Common myeloid progenitor, CD34-positive (primary cell): ENCODE measurements at regions not wholly inside any gene's neighbourhood (a gene's known extent, or its start where the extent isn't known, plus 50 kb on each side); places are given as distances from the start of the nearest gene placed in this dataset.

Source experiments
- CTCF ChIA-PET: fragments of 350-600 bp; sonication (Branson Sonifier 250); formaldehyde crosslinking; loops from one replicate; lab custom pipeline; 2021; ENCODE audit warnings: antibody characterized with exemption; lab: Charles Lee
- POLR2A ChIA-PET: fragments of 350-600 bp; sonication (Branson Sonifier 250); formaldehyde crosslinking; loops from one replicate; lab custom pipeline; 2021; ENCODE audit warnings: antibody characterized with exemption; lab: Charles Lee
- DNase-seq, 3 donors: peaks; one replicate each; pipeline versions ENCODE4 v3.0.0 to v3.0.0-alpha.2; 2013
- H3K27ac ChIP-seq, 2 experiments: 1 replicate in 1 of 2; 2 replicates in 1 of 2; pipeline ENCODE4 v1.7.0; 2013; ENCODE audit warnings: inconsistent platforms in 2 of 2, low read length in 2 of 2, mild to moderate bottlenecking in 2 of 2, low read depth in 1 of 2, moderate library complexity in 1 of 2; ENCODE audit not compliant: severe bottlenecking in 2 of 2, insufficient read depth in 1 of 2, poor library complexity in 1 of 2
- H3K27me3 ChIP-seq, 5 experiments: replicated peaks in 2 of 5; 1 replicate in 3 of 5; 2 replicates in 2 of 5; pipeline versions ENCODE4 v1.6.1 to v1.7.0; 2013; ENCODE audit warnings: low read length in 4 of 5, mild to moderate bottlenecking in 2 of 5, moderate library complexity in 2 of 5, inconsistent platforms in 1 of 5; ENCODE audit not compliant: insufficient read depth in 5 of 5, control insufficient read depth in 4 of 5
- H3K36me3 ChIP-seq, 4 experiments: 1 replicate in 2 of 4; 2 replicates in 2 of 4; pipeline versions ENCODE4 v1.6.1 to v1.7.0; 2013; ENCODE audit warnings: low read length in 3 of 4, control low read depth in 1 of 4, mild to moderate bottlenecking in 1 of 4; ENCODE audit not compliant: control insufficient read depth in 4 of 4, insufficient read depth in 4 of 4
- H3K4me1 ChIP-seq, 4 experiments: 1 replicate in 3 of 4; 2 replicates in 1 of 4; pipeline versions ENCODE4 v1.6.1 to v1.7.1; 2013; ENCODE audit warnings: low read length in 3 of 4, mild to moderate bottlenecking in 3 of 4, control low read depth in 1 of 4, inconsistent platforms in 1 of 4, moderate library complexity in 1 of 4; ENCODE audit not compliant: control insufficient read depth in 4 of 4, insufficient read depth in 4 of 4; ENCODE audit errors: control extremely low read depth in 1 of 4
- H3K4me3 ChIP-seq, 7 experiments: 1 replicate in 4 of 7; 2 replicates in 3 of 7; pipeline versions ENCODE4 v1.5.1 to v1.7.0; 2013; ENCODE audit warnings: mild to moderate bottlenecking in 7 of 7, low read length in 6 of 7, moderate library complexity in 6 of 7, inconsistent platforms in 2 of 7, low read depth in 2 of 7, control low read depth in 1 of 7; ENCODE audit not compliant: insufficient read depth in 4 of 7, control insufficient read depth in 1 of 7; ENCODE audit errors: extremely low read depth in 1 of 7
- H3K9me3 ChIP-seq, 5 experiments: 1 replicate in 4 of 5; 2 replicates in 1 of 5; pipeline versions ENCODE4 v1.6.1 to v1.7.1; 2013; ENCODE audit warnings: low read length in 4 of 5, mild to moderate bottlenecking in 2 of 5, inconsistent platforms in 1 of 5, low read depth in 1 of 5, moderate library complexity in 1 of 5; ENCODE audit not compliant: control insufficient read depth in 4 of 5, insufficient read depth in 2 of 5; ENCODE audit errors: control extremely low read depth in 1 of 5
- WGBS: methylation state at CpG from one replicate; pipeline ENCODE4 v1.1.5; 2013; ENCODE audit not compliant: insufficient coverage; 5-methylcytosine and 5-hydroxymethylcytosine counted together

- H3K4me1 ChIP-seq: no peaks in the 10 kb centered on the region
- POLR2A ChIA-PET: no interaction called here
- WGBS: 50% methylated on average over 1 of the region's 1 CpG
Measured at GRCh38 chrX:42686296-42686695, 91.7 kb downstream of the PPP1R2C start.

GRCh38 chrX:42684065-42684464, 93.9 kb downstream of the PPP1R2C start:
- H3K27ac ChIP-seq: no peak overlapping the region
- H3K36me3 ChIP-seq: no peaks in the 10 kb centered on the region
- WGBS: 100% methylated on average over 2 of the region's 2 CpGs

More at GRCh38 chrX:42686296-42686695, 91.7 kb downstream of the PPP1R2C start:
- Histone ChIP-seq H3K27me3 (no peaks in the 10 kb centered on the region), H3K9me3 (no peaks in the 10 kb centered on the region), H3K27ac (no peak overlapping the region), H3K36me3 (no peaks in the 10 kb centered on the region), H3K4me3 (no peak overlapping the region)
- DNase-seq: no peak
- CTCF ChIA-PET: no interaction called here

GRCh38 chrX:42680666-42681065, 97.3 kb downstream of the PPP1R2C start:
- 60% methylated on average over 1 of the region's 2 CpGs for WGBS
- H3K27me3 ChIP-seq: no peaks in the 10 kb centered on the region
- H3K4me3 ChIP-seq: no peak overlapping the region
- DNase-seq: peak in 1 of 3 donors; percentile 4
- no peak overlapping the region for H3K27ac ChIP-seq
- H3K36me3 ChIP-seq: no peaks in the 10 kb centered on the region
- no peaks in the 10 kb centered on the region for H3K4me1 ChIP-seq
- POLR2A ChIA-PET: no interaction called here
- H3K9me3 ChIP-seq: no peaks in the 10 kb centered on the region
- CTCF ChIA-PET: no interaction called here

More at GRCh38 chrX:42684065-42684464, 93.9 kb downstream of the PPP1R2C start:
- no peaks in the 10 kb centered on the region for H3K4me1 ChIP-seq
- POLR2A ChIA-PET: no interaction called here
- no peak overlapping the region for H3K4me3 ChIP-seq
- no peaks in the 10 kb centered on the region for H3K9me3 ChIP-seq
- no peaks in the 10 kb centered on the region for H3K27me3 ChIP-seq
- no peak for DNase-seq
- CTCF ChIA-PET: no interaction called here

- Histone ChIP-seq H3K27ac (no peak overlapping the region), H3K27me3 (no peaks in the 10 kb centered on the region), H3K4me3 (no peak overlapping the region), H3K9me3 (no peaks in the 10 kb centered on the region), H3K36me3 (no peaks in the 10 kb centered on the region), H3K4me1 (no peaks in the 10 kb centered on the region)
- ChIA-PET CTCF (no interaction called here), POLR2A (no interaction called here)
- no CpG with 5 or more reads among the region's 6 CpGs for WGBS
- no peak for DNase-seq
Measured at GRCh38 chrX:42678133-42678532, 99.8 kb downstream of the PPP1R2C start.

- H3K9me3 ChIP-seq: peaks cover 0 to 4% (median 0%) of the 10 kb centered on the region in 5 experiments
- no peaks in the 10 kb centered on the region for H3K27me3 ChIP-seq
- no peaks in the 10 kb centered on the region for H3K4me1 ChIP-seq
- ChIA-PET CTCF (no interaction called here), POLR2A (no interaction called here)
- no peak for DNase-seq
- H3K4me3 ChIP-seq: no peak overlapping the region
- H3K36me3 ChIP-seq: no peaks in the 10 kb centered on the region
- no peak overlapping the region for H3K27ac ChIP-seq
Measured at GRCh38 chrX:42673301-42673810, 104.6 kb downstream of the PPP1R2C start.

- Histone ChIP-seq H3K4me3 (no peak overlapping the region), H3K9me3 (no peaks in the 10 kb centered on the region), H3K36me3 (no peaks in the 10 kb centered on the region), H3K4me1 (no peaks in the 10 kb centered on the region), H3K27me3 (no peaks in the 10 kb centered on the region), H3K27ac (no peak overlapping the region)
- WGBS: no CpG with 5 or more reads among the region's 3 CpGs
- DNase-seq: no peak
- ChIA-PET POLR2A (no interaction called here), CTCF (no interaction called here)
Measured at GRCh38 chrX:42664680-42665079, 113.3 kb downstream of the PPP1R2C start.

GRCh38 chrX:42628471-42628870, 149.5 kb downstream of the PPP1R2C start:
- no peak for DNase-seq
- Histone ChIP-seq H3K27me3 (no peaks in the 10 kb centered on the region), H3K27ac (no peak overlapping the region), H3K4me3 (no peak overlapping the region), H3K36me3 (no peaks in the 10 kb centered on the region), H3K9me3 (no peaks in the 10 kb centered on the region), H3K4me1 (no peaks in the 10 kb centered on the region)
- CTCF ChIA-PET: no interaction called here
- POLR2A ChIA-PET: no interaction called here
